OCI-LY1 (cell line): ENCODE measurements at regions not wholly inside any gene's neighbourhood (a gene's known extent, or its start where the extent isn't known, plus 50 kb on each side); places are given as distances from the start of the nearest gene placed in this dataset.

Source experiments
- CTCF ChIP-seq: fragments of 200-600 bp; sonication (generic), shearing (Covaris generic); IDR thresholded peaks from 2 replicates; pipeline ENCODE4 v1.5.1; 2017; ENCODE audit warnings: mild to moderate bottlenecking, antibody characterized with exemption, low read length, moderate library complexity, mixed read lengths
- EZH2 ChIP-seq: fragments of 200-600 bp; sonication (generic), shearing (Covaris generic); IDR thresholded peaks from 2 replicates; pipeline ENCODE4 v1.8.0; 2017; ENCODE audit warnings: borderline replicate concordance, mixed run types, mild to moderate bottlenecking, antibody characterized with exemption, low read length, moderate library complexity, mixed read lengths

- TF ChIP-seq CTCF (no peak), EZH2 (no peak)
Observed at GRCh38 chr2:39867268-39867667, 88.2 kb upstream of the THUMPD2 start.
